Panc1 (cell line): ENCODE measurements at regions not wholly inside any gene's neighbourhood (a gene's known extent, or its start where the extent isn't known, plus 50 kb on each side); places are given as distances from the start of the nearest gene placed in this dataset.

Experiments
- POLR2AphosphoS5 ChIP-seq: IDR thresholded peaks from 2 replicates; pipeline ENCODE4 v1.6.1; 2012; ENCODE audit warnings: mild to moderate bottlenecking, low read depth, low read length, moderate library complexity
- SIN3A ChIP-seq: IDR thresholded peaks from 2 replicates; pipeline ENCODE4 v1.6.1; 2012; ENCODE audit warnings: low read depth, mild to moderate bottlenecking, low read length, moderate library complexity, borderline replicate concordance; ENCODE audit not compliant: insufficient read depth
- TCF7L2 ChIP-seq: IDR thresholded peaks from 2 replicates; pipeline ENCODE4 v1.6.1; 2011; ENCODE audit warnings: mild to moderate bottlenecking, low read depth, low read length, inconsistent platforms
- TF ChIP-seq, protein P1 (sequence below): fragments of 450-650 bp; IDR thresholded peaks from 2 replicates; pipeline ENCODE4 v1.5.1; 2017; ENCODE audit warnings: mild to moderate bottlenecking
- TF ChIP-seq, protein P2 (sequence below), 2 experiments: IDR thresholded peaks; 2 replicates each; pipeline ENCODE4 v1.6.1; 2011 to 2012; ENCODE audit warnings: low read depth in 2 of 2, control low read depth in 1 of 2, low read length in 1 of 2, mild to moderate bottlenecking in 1 of 2, moderate library complexity in 1 of 2; ENCODE audit not compliant: insufficient read depth in 1 of 2

DNA sequence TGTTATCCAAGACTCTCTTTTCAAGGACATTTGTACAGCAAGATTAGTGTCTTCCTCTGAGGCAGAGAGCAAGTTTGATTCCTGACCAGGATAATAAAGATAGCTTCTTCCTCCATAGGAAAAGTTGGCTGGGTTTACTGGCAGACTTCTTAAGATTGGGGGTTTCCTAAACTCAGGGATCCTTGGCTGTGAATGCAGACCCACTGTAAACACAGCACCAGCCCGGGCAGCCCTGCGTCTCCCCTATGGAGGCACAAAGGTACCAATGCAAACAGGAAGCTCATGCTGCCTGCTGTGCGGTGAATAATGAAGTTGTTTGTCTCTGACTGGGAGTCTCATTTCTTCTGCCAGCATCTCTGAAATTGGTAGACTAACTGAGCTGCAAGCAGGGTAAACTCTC, 96.2 kb upstream of the ARHGAP28 start:
- TF ChIP-seq, protein P1, sequence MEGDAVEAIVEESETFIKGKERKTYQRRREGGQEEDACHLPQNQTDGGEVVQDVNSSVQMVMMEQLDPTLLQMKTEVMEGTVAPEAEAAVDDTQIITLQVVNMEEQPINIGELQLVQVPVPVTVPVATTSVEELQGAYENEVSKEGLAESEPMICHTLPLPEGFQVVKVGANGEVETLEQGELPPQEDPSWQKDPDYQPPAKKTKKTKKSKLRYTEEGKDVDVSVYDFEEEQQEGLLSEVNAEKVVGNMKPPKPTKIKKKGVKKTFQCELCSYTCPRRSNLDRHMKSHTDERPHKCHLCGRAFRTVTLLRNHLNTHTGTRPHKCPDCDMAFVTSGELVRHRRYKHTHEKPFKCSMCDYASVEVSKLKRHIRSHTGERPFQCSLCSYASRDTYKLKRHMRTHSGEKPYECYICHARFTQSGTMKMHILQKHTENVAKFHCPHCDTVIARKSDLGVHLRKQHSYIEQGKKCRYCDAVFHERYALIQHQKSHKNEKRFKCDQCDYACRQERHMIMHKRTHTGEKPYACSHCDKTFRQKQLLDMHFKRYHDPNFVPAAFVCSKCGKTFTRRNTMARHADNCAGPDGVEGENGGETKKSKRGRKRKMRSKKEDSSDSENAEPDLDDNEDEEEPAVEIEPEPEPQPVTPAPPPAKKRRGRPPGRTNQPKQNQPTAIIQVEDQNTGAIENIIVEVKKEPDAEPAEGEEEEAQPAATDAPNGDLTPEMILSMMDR, result no peak
- TF ChIP-seq, protein P2, sequence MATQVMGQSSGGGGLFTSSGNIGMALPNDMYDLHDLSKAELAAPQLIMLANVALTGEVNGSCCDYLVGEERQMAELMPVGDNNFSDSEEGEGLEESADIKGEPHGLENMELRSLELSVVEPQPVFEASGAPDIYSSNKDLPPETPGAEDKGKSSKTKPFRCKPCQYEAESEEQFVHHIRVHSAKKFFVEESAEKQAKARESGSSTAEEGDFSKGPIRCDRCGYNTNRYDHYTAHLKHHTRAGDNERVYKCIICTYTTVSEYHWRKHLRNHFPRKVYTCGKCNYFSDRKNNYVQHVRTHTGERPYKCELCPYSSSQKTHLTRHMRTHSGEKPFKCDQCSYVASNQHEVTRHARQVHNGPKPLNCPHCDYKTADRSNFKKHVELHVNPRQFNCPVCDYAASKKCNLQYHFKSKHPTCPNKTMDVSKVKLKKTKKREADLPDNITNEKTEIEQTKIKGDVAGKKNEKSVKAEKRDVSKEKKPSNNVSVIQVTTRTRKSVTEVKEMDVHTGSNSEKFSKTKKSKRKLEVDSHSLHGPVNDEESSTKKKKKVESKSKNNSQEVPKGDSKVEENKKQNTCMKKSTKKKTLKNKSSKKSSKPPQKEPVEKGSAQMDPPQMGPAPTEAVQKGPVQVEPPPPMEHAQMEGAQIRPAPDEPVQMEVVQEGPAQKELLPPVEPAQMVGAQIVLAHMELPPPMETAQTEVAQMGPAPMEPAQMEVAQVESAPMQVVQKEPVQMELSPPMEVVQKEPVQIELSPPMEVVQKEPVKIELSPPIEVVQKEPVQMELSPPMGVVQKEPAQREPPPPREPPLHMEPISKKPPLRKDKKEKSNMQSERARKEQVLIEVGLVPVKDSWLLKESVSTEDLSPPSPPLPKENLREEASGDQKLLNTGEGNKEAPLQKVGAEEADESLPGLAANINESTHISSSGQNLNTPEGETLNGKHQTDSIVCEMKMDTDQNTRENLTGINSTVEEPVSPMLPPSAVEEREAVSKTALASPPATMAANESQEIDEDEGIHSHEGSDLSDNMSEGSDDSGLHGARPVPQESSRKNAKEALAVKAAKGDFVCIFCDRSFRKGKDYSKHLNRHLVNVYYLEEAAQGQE (IDR thresholded peaks at IDR 0.05; ENCODE audit: insufficient read depth in 1 of 2, low read depth in 2 of 2, low read length in 1 of 2), result no peak
- TF ChIP-seq TCF7L2, result no peak
- no peak for TF ChIP-seq SIN3A
- no peak for TF ChIP-seq POLR2AphosphoS5
